GM21737 (cell line): ENCODE measurements at regions not wholly inside any gene's neighbourhood (a gene's known extent, or its start where the extent isn't known, plus 50 kb on each side); places are given as distances from the start of the nearest gene placed in this dataset.

Source experiments
- ATAC-seq: cut with Tn5 transposase; IDR thresholded peaks from one replicate; pipeline ENCODE4 v1.9.1; 2021; ENCODE audit warnings: mild to moderate bottlenecking, moderate library complexity; ENCODE audit not compliant: unreplicated experiment

DNA sequence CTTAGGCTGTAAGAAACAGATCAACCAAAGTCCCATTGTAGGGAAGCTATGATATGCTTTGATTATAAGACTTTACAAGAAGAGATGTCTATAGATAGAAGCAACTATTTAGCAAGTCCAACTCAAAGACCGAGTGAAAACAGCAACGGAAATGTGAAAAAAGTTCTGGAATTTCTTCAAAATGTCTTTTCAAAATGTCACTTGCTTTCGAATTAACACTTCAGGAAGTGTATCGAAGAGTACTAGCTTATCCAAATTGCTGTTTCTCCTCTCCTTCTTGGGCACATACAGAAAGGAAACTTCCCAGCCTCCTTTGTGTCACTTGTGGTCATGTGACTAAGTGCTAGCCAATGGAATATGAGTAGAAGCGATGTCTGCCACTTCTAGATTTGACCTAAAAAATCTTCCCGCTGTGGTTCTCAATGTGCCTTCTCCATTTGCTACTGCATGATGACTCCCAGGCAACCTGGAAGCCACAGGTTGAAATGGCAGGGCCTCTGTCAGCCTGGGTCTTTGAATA lies 89.9 kb downstream of the TSEN15 start:
- no peak for ATAC-seq

DNA sequence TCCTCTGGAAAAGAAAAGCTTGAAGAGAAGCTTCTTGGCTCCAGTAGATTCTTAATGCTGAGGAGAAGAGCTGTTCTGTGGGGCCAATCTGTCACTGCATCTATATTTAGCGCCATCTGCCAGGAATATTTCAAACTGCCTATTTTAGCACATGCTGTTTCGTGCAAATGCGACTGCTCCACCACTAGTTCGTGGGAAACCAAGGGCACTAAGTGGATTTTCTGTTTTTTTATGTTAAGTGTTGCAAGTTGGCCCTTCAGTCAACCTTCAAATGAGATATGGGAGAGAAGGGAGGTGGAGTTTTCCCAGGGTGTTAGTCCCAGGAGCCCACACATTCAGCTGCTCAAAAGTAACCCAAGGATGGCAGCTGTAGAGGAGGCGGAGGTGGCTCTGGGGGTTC lies 91.9 kb downstream of the TSEN15 start:
- no peak for ATAC-seq

DNA sequence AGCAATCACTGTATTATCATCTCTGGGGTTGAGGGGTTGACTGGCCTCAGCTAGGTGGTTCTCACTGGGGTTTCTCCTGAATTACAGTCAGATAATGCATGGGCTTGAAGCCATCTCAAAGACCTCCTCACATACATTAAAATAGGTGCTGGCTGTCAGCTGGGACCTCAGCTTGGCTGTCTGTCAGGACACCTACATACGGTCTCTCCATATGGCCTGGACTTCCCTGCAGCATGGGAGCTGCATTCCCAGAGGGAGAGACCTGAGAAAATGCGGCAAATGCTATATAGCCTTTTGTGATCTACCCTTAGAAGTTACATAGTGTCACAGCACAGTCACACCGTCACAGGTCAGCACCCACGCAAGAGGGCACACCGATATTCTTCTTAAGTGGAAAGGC lies 93.6 kb downstream of the TSEN15 start:
- ATAC-seq = no peak

DNA sequence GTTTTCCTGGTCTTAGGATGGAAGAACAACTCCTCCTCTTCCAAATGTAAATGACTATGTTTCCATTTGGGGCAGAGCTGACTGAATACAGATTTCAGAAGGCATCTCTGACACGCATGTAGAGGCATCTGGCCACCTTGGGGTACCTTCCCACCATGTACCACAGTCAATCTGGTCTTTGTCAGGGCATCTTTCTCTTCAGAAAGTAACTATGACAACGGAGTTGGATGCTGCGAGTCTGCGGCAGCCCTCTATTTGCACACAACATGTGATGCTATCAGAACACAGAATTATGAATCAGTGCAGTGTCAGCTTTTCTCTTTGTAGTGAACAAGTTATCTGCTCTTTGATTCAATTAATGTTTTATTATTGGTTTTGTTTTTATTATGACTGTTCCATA lies 94.7 kb downstream of the TSEN15 start:
- no peak for ATAC-seq

DNA sequence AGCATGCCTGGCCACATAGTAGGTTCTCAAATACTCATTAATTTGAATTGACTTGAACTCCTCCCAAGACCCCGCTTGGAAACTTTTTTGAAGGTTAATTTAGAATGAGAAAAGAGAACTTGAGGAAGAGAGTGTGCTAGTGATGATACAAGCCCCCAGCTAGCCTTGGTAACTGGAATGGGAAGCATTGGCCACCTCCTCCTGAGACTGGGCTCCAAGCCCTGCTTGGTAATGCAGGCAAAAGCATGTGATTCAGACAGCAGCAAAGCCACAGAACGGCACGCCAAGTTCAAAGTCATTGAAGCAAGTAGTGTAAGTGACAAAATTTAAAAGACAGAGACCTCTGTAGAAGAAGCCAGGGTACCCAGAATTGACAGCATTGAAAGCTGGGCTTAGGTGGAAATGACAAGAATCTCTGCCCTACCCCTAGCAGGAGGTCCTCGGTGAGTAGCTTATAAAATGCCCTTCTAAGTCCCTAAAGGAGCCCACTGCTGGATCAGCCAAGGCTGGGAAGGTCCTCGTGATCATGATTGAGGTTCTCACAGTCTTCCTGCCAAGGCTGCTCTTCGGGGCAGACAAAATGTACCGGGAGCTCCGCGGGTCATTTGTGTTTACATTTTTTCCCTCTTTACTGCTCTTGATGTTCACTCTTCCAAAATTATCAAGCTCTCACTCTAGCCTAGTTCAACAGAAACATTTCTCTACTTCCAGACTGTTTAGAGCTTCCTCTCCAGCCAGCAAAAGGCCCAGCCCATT lies 99.4 kb downstream of the TSEN15 start:
- ATAC-seq = no peak

DNA sequence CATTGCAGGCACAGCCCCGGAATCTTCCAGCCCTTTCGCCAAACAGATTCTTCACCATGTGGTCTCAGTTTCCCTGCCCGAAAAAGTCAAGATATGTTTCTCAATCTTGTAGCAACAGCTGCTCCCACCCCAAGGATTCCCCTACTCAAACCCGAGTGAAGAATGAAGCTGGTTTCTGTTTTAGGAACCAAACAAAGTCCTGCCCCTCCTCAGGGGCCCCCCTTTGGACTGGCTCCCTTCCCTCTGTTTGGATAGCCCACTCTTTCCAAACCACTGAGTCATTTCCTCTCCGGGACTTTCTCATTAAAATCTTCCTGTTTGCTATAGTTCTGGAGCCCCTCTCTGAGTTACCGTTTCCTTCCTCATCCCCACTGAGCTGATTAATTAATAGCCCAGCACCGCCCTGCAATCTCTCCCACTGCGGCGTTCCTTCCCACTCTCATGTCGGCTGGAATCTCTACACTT lies 100.9 kb downstream of the TSEN15 start:
- ATAC-seq = no peak

DNA sequence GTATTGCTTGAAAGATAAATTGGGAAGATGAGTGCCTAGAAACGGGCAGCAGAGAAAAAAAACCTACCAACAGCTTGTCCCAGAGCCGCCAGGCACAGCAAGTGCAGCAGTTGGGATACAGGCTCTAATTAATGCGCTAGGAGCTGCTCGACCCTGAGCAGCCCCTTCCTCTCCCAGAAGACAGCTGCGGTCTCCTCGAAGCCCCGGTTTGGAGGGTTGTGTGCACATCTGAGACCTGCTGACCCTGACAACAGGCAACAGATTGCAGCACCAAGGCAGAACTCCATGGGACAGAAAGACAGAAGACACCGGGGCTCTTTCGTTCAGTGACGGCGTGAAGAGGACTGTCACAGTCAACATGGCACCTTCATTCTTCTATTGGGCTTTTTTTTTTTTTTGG lies 101.4 kb downstream of the TSEN15 start:
- ATAC-seq = no peak

DNA sequence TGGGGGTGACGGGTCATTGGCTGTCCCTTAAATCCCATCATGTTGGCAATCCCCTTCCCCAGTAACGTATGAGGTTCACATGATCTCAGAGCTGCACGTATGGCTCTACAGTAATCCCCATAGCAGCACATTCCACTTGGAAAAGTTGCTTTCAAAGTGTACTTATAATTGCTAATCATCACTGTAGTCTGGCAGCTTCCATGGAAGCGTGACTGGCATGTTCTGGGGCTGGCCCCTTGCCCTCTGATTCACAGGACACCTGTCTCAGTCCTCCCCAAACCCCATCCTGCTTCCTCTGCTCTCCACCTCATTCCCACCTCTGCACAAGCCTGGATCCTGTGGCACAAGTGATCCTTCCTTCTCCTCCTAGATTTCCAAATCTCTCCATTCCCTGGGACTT lies 102.2 kb downstream of the TSEN15 start:
- no peak for ATAC-seq

DNA sequence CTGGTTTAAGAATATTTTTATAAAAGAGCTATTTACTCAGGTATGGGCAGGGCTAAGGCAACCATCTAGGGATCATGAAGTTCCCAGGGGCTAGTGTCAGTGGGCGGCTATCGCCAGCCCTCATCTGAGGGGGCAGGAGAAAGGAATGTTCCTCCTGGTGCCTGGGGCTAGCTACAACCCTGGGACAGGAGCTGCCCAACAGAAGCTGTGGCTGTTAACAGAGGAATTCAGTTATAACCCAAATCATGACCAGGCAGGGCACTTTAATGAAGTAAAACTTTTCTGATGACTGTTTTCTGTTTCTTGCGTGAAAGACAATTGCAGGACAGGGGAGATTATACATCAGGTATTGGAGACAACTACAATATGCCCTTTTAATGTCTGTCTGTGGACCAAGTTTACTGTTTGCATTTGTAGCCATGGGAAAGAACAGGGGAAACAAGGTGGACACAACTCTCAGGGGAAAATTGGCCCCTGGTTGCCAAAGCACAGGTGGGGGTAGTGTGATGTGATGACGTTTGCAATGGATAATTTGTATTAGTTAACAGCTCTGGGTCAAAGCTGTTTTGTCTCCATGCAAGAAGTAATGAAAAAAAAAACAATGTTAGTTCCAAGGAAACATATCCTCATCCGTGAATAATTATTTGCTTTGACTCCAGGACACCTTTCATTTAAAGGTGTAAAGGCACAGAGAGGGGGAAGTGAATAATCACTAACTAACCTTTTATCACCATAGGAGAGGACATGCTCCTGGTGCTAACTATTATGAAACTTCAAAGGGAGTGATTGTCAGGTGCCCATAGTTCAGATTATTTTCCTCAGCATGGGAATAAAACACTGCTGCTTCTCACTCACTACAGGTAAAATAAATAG lies 105.2 kb downstream of the TSEN15 start:
- ATAC-seq = no peak

DNA sequence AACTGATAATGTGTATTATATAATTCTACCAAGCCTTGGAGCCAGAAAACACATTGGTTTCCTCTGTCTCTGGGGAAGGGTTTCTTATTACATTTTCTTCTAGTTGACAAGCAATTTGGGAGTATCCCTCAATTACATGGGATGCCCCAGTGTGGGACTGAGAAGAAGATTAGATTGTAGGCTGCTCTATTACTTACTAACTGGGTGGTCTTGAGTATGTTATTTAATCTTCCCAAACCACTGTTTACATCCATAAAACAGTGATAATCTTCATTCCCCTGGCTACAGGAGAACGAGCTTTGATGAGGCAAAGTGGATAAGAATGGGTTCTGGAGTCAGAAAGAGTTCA lies 105.8 kb downstream of the TSEN15 start:
- ATAC-seq = no peak

DNA sequence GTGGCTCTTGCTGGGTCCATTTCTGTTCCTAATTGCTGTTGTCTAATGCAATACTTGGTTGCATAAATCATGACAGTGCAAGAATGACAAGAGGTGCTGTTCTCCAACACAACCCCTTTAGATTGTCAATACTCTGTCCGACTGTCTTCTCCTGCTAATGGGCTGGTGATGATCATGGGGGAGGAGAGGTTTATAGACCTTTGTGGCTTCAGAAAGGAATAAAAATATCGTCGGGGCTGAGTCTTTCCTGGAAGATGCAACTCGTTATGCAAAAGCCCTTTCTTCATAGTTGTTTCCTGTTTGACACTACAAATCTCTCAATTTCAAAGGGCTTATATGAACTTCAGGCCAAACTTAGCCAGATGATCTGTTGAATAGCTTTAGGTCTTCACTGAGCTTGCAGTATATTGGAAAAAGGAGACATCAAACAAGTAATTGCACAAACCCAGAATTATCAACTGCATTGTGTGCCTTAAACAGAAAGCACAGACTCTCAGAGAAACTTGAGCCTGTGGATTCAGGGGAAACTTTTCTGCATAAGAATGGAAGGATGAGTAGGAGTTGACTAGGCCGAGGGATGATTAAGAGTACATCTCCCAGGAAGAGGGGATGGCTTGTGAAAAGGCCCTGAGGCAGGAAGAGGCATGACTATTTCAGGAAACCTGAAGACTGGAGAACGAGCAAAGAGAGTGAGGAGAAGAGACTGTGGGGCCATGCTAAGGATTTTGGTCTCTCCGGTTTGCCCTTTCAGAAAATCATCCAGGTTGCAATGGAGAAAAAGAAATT lies 107.6 kb downstream of the TSEN15 start:
- ATAC-seq = no peak

DNA sequence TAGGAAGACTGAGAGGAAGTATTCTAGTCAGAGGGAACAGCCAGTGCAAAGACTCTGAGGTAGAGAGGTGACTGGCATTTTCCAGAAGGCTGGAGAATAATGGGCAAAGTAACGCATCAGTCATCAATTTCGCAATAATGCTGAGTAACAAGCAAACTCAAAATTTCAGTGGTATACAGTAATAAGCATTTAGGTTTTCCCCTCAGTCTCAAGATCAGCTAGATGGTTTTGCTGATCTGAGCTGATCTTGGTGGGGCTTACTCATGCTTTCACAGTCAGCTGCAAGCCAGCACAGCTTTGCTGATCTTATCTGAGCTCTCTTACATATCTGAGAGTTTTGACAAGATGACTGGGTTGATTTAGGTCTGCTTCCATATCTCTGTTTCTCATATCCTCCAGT lies 108.7 kb downstream of the TSEN15 start:
- no peak for ATAC-seq

DNA sequence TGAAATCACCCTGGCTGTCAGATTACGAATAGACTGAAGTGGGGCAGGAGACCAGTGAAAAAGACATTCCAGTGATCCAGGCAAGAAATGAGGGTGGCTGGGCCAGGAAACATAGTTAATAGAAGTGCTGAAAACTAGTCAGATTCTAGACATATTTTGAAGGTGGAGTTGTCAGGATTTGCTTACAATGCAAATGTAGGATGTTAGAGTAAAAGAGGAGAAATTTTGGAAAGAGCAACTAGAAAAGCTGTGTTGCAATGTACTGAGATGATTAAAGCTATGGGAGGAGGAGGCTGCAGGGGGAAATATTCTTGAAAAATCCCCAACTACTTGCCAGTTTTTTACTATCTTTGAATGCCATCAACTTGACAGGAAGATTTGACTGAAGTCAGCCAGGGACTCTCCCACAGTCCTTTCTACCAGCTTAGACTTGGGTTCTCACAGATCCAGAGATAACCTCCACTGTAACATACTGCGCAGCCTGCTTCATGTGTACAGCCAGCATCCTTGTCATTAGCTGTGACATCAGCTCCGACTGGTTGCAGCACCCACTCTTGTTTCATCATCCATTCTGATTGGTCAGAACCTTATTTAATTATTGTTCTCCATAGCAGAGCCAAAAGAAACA lies 109.7 kb downstream of the TSEN15 start:
- ATAC-seq = no peak

DNA sequence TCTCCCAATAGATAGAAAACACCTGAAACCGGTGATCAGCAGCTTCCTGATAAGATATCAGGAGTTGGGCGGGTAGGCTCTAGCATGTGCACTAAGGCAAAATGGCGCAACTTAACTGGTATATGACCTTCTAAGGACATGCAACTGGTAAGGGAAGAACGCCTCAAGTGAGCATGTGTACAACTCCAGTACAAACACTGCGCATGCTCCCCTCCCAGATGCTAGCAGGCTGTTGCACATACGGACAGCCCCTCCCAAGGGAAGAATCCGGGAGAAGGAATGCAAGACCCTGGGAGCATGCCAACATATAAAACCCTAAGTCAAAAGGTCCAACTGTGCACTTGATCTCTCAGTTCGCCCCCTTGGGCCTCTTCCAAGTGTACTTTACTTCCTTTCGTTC lies 110.8 kb downstream of the TSEN15 start:
- ATAC-seq = no peak

DNA sequence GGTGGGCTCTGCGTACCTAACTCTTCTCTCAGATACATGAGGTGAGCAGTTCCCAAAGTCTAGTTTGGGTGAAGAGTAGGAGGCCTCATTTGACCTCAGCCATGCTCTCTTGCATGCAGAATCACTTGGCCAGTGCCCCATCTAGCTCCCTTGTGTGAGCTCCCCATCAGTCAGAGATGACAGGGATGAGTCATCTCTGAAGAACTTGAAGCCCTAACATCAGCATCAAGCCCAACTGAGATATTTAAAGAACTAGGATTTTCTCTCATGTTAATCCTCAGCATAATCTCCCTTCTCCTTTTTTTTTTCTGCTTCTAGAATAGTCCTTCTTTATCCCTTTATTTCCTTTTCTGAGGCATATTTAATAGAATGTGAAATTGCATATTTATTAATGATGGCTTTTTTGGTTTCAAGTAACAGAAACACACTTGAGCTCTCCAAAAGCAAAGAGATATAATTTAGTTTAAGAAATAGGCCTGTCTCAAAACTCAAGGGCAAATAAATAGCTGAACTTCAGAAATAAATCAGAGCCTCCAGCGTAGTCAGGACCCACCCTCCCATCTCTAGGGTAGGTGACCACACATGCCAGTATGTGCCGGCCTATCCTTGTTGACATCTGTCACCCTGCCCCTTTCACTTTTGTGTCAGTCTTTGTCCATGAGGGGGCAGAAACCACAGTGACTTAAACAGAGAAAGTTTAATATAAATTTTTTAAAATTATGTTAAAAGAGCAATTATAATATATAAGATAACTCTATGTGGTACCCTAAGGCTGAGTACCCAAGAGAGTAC lies 112.3 kb downstream of the TSEN15 start:
- peak; percentile 77 for ATAC-seq

DNA sequence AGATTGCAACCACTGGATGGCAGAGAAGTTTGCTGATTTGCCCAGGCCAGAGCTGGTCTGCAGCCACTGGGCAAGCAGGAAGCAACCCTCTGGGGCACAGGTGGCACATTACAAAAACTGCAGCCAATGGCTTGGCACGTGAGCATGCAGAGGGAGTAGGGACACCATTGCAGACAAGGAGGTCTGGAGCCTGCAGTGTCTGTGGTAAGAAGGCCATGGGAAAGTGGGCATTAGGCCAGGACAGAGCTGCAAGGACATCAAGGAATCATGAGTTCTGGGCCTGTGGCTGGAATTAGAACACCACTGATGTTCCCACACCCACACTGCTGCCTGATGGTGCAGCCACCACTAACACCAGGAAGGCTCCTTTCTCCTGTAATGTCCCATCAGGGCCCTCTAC lies 113.0 kb downstream of the TSEN15 start:
- ATAC-seq = no peak

DNA sequence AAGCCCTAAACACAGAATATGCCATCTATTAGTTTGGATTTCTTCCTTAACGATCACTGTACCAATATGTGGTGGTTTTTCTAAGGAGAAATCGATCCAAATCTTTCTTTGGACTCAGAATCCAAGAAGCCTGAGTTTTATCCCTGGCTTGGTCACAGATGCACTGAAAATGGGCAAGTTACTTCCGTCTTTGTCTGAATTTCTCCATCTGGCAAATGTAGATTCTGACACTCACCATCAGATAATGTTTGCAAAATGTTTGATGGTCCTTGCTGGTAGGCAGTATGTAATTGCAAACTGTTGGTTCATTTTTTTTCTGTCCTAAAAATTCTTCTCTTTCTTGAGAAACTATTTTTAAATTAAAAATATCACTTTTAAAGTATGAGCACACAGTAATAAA lies 115.0 kb downstream of the TSEN15 start:
- ATAC-seq = no peak

DNA sequence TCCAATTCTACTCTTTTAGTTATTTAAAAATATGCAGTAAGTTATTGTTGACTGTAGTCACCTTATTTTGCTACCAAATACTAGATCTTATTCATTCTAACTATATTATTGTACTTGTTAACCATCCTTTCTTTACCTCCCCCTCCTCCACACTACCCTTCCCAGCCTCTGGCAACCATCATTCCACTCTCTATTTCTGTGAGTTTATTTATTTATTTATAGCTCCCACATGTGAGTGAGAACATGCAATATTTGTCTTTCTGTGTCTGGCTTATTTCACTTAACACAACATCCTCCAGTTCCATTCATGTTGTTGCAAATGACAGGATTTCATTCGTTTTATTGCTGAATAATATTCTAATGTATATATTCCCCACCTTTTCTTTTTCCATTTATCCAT lies 115.8 kb downstream of the TSEN15 start:
- no peak for ATAC-seq

DNA sequence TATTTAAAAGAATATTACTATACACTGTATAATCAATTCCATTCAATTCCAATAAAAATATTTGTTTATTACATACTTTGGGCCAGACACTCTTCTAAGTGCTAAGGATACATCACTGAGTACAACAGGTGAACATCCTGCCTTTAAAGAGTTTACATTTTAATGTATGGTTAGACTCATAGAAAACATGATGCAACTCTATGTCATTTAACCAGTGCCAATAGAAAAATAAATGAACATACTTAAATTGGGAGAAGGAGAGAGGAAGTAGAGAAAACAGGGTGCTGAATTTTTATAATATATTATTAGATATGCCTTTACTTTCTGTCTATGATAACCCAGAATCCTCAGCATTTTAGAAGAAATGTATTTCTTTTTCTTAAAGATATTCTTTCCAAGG lies 119.2 kb downstream of the TSEN15 start:
- ATAC-seq = no peak

DNA sequence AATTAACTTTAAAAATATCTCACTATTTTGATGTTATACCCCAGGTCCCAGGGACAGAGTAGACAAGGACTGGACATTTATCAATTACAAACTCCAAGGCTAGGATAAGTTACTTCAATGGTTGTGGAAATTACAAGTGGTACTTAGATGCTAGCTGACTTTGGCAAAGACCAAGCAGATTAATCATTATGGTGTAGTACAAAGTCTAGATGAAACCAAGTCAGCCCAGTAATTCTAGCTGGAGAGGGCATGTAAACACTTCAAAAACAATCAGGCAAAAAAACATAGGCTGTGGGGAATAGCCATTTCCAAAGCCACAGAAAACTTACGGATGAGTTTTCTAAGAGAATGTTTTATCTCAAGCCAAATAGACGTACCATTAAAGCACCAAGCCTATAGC lies 124.5 kb downstream of the TSEN15 start:
- ATAC-seq = no peak
